SK-N-SH (cell line): ENCODE measurements at regions not wholly inside any gene's neighbourhood (a gene's known extent, or its start where the extent isn't known, plus 50 kb on each side); places are given as distances from the start of the nearest gene placed in this dataset.

Experiments used
- CHD2 ChIP-seq: fragments of 150-350 bp; IDR thresholded peaks from 2 replicates; pipeline ENCODE4 v1.6.1; 2018; ENCODE audit warnings: low read length; ENCODE audit not compliant: partially characterized antibody
- EZH2phosphoT487 ChIP-seq: fragments of 200-600 bp; sonication (generic); IDR thresholded peaks from 2 replicates; pipeline ENCODE4 v1.6.1; 2017; ENCODE audit warnings: low read depth, mixed run types, mild to moderate bottlenecking, antibody characterized with exemption, moderate library complexity, borderline replicate concordance
- FOXM1 ChIP-seq: IDR thresholded peaks from 2 replicates; pipeline ENCODE4 v1.4.0; 2012; ENCODE audit warnings: low read depth, mild to moderate bottlenecking
- GABPA ChIP-seq: IDR thresholded peaks from 2 replicates; pipeline ENCODE4 v1.4.0; 2012; ENCODE audit warnings: low read depth, mild to moderate bottlenecking
- MEF2A ChIP-seq: IDR thresholded peaks from 2 replicates; pipeline ENCODE4 v1.4.0; 2012; ENCODE audit warnings: low read depth, borderline replicate concordance
- NFIC ChIP-seq: IDR thresholded peaks from 2 replicates; pipeline ENCODE4 v1.4.0; 2012; ENCODE audit warnings: borderline replicate concordance
- POLR2AphosphoS5 ChIP-seq: IDR thresholded peaks from 2 replicates; pipeline ENCODE4 v1.6.1; 2012; ENCODE audit warnings: low read depth, low read length
- RCOR1 ChIP-seq: fragments of 150-350 bp; IDR thresholded peaks from 2 replicates; pipeline ENCODE4 v1.6.1; 2017; ENCODE audit warnings: antibody characterized with exemption, low read length
- RXRA ChIP-seq: IDR thresholded peaks from 2 replicates; pipeline ENCODE4 v1.4.0; 2012; ENCODE audit warnings: low read depth, mild to moderate bottlenecking, borderline replicate concordance
- TAF1 ChIP-seq: IDR thresholded peaks from 2 replicates; pipeline ENCODE4 v1.6.1; 2012; ENCODE audit warnings: low read depth, mild to moderate bottlenecking, low read length, moderate library complexity, borderline replicate concordance
- TF ChIP-seq, protein P1 (sequence below): IDR thresholded peaks from 2 replicates; pipeline ENCODE4 v1.4.0; 2012; ENCODE audit warnings: low read depth
- TF ChIP-seq, protein P2 (sequence below): fragments of 200-600 bp; sonication (generic); IDR thresholded peaks from 2 replicates; pipeline ENCODE4 v1.6.1; 2017; ENCODE audit warnings: antibody characterized with exemption, mild to moderate bottlenecking, moderate library complexity

DNA sequence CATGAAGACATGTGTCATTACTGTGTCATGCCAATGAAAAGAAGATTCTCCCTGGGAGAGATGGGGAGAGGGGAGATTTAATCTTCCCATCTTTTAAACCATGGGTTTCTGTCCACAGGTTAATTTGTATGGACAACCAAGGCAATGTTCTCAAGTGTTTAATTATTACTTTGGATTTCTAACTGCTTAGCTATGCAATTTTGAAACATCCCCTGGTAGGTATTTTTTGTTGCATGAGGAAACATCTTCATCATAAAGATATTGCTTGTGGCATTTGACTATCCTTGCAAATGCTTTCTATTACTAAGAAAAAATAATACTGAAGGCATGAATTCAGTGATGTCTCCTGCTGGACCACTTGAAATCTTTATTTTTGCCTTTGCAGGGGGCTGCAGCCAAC is 326.6 kb upstream of the TPM1 start:
- TF ChIP-seq, protein P1, sequence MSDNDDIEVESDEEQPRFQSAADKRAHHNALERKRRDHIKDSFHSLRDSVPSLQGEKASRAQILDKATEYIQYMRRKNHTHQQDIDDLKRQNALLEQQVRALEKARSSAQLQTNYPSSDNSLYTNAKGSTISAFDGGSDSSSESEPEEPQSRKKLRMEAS = no peak
- no peak for TF ChIP-seq CHD2
- no peak for TF ChIP-seq FOXM1
- no peak for TF ChIP-seq NFIC
- TF ChIP-seq, protein P2, sequence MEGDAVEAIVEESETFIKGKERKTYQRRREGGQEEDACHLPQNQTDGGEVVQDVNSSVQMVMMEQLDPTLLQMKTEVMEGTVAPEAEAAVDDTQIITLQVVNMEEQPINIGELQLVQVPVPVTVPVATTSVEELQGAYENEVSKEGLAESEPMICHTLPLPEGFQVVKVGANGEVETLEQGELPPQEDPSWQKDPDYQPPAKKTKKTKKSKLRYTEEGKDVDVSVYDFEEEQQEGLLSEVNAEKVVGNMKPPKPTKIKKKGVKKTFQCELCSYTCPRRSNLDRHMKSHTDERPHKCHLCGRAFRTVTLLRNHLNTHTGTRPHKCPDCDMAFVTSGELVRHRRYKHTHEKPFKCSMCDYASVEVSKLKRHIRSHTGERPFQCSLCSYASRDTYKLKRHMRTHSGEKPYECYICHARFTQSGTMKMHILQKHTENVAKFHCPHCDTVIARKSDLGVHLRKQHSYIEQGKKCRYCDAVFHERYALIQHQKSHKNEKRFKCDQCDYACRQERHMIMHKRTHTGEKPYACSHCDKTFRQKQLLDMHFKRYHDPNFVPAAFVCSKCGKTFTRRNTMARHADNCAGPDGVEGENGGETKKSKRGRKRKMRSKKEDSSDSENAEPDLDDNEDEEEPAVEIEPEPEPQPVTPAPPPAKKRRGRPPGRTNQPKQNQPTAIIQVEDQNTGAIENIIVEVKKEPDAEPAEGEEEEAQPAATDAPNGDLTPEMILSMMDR = no peak
- no peak for TF ChIP-seq MEF2A
- TF ChIP-seq RXRA = no peak
- TF ChIP-seq TAF1 = no peak
- no peak for TF ChIP-seq RCOR1
- TF ChIP-seq POLR2AphosphoS5 = no peak
- no peak for TF ChIP-seq GABPA
- TF ChIP-seq EZH2phosphoT487 = no peak
